ENCODE measurements at regions not wholly inside any gene's neighbourhood (a gene's known extent, or its start where the extent isn't known, plus 50 kb on each side); places are given as distances from the start of the nearest gene placed in this dataset.
"Not testable (repeated sequence)": the region's sequence is repeated elsewhere in the genome, so short reads cannot be mapped to it uniquely, and the experiment has no call there.

GRCh38 chr9:65566018-65566417 is 109.7 kb upstream of the ZNG1E start:
- H3K36me3 ChIP-seq (ENCODE audit: control insufficient read depth, insufficient read depth, low read length) = not testable (repeated sequence)

GRCh38 chr9:65519018-65519417 is 156.7 kb upstream of the ZNG1E start:
- not testable (repeated sequence) for H3K4me3 ChIP-seq (ENCODE audit: low read depth, low read length); H3K27me3 ChIP-seq (ENCODE audit: control insufficient read depth, insufficient read depth, low read length); DNase-seq (ENCODE audit: low read depth); H3K36me3 ChIP-seq (ENCODE audit: control insufficient read depth, insufficient read depth, low read length)

More at GRCh38 chr9:65566018-65566417, 109.7 kb upstream of the ZNG1E start:
- DNase-seq (ENCODE audit: low read depth); H3K27me3 ChIP-seq (ENCODE audit: control insufficient read depth, insufficient read depth, low read length); H3K4me3 ChIP-seq (ENCODE audit: low read depth, low read length): not testable (repeated sequence)

- not testable (repeated sequence) for H3K4me3 ChIP-seq (ENCODE audit: low read depth, low read length); H3K27me3 ChIP-seq (ENCODE audit: control insufficient read depth, insufficient read depth, low read length); DNase-seq (ENCODE audit: low read depth); H3K36me3 ChIP-seq (ENCODE audit: control insufficient read depth, insufficient read depth, low read length)
These were observed 161.3 kb upstream of the ZNG1E start for GRCh38 chr9:65514465-65514864.

GRCh38 chr9:65507897-65508296 is 167.8 kb upstream of the ZNG1E start:
- H3K4me3 ChIP-seq (ENCODE audit: low read depth, low read length); H3K27me3 ChIP-seq (ENCODE audit: control insufficient read depth, insufficient read depth, low read length); DNase-seq (ENCODE audit: low read depth); H3K36me3 ChIP-seq (ENCODE audit: control insufficient read depth, insufficient read depth, low read length): not testable (repeated sequence)

- not testable (repeated sequence) for H3K4me3 ChIP-seq (ENCODE audit: low read depth, low read length); H3K36me3 ChIP-seq (ENCODE audit: control insufficient read depth, insufficient read depth, low read length); DNase-seq (ENCODE audit: low read depth); H3K27me3 ChIP-seq (ENCODE audit: control insufficient read depth, insufficient read depth, low read length)
These were observed 171.0 kb upstream of the ZNG1E start for GRCh38 chr9:65504686-65505085.

- H3K4me3 ChIP-seq (ENCODE audit: low read depth, low read length); H3K36me3 ChIP-seq (ENCODE audit: control insufficient read depth, insufficient read depth, low read length); H3K27me3 ChIP-seq (ENCODE audit: control insufficient read depth, insufficient read depth, low read length); DNase-seq (ENCODE audit: low read depth): not testable (repeated sequence)
These were observed 172.0 kb upstream of the ZNG1E start for GRCh38 chr9:65503696-65504095.

- not testable (repeated sequence) for H3K36me3 ChIP-seq (ENCODE audit: control insufficient read depth, insufficient read depth, low read length); DNase-seq (ENCODE audit: low read depth); H3K4me3 ChIP-seq (ENCODE audit: low read depth, low read length); H3K27me3 ChIP-seq (ENCODE audit: control insufficient read depth, insufficient read depth, low read length)
These were observed 192.8 kb upstream of the ZNG1E start for GRCh38 chr9:65482890-65483289.

GRCh38 chr9:65481291-65481690 is 194.4 kb upstream of the ZNG1E start:
- H3K4me3 ChIP-seq (ENCODE audit: low read depth, low read length); DNase-seq (ENCODE audit: low read depth); H3K36me3 ChIP-seq (ENCODE audit: control insufficient read depth, insufficient read depth, low read length); H3K27me3 ChIP-seq (ENCODE audit: control insufficient read depth, insufficient read depth, low read length): not testable (repeated sequence)

GRCh38 chr9:65474891-65475290 is 189.9 kb upstream of the FOXD4L5 start:
- DNase-seq (ENCODE audit: low read depth); H3K4me3 ChIP-seq (ENCODE audit: low read depth, low read length); H3K27me3 ChIP-seq (ENCODE audit: control insufficient read depth, insufficient read depth, low read length); H3K36me3 ChIP-seq (ENCODE audit: control insufficient read depth, insufficient read depth, low read length): not testable (repeated sequence)

- DNase-seq (ENCODE audit: low read depth); H3K27me3 ChIP-seq (ENCODE audit: control insufficient read depth, insufficient read depth, low read length): not testable (repeated sequence)
These were observed 188.2 kb upstream of the FOXD4L5 start for GRCh38 chr9:65473059-65473822.

GRCh38 chr9:65471106-65471505 is 186.1 kb upstream of the FOXD4L5 start:
- DNase-seq (ENCODE audit: low read depth); H3K36me3 ChIP-seq (ENCODE audit: control insufficient read depth, insufficient read depth, low read length); H3K27me3 ChIP-seq (ENCODE audit: control insufficient read depth, insufficient read depth, low read length); H3K4me3 ChIP-seq (ENCODE audit: low read depth, low read length): not testable (repeated sequence)

More at GRCh38 chr9:65473059-65473822, 188.2 kb upstream of the FOXD4L5 start:
- not testable (repeated sequence) for H3K4me3 ChIP-seq (ENCODE audit: low read depth, low read length); H3K36me3 ChIP-seq (ENCODE audit: control insufficient read depth, insufficient read depth, low read length)

- H3K4me3 ChIP-seq (ENCODE audit: low read depth, low read length); DNase-seq (ENCODE audit: low read depth); H3K36me3 ChIP-seq (ENCODE audit: control insufficient read depth, insufficient read depth, low read length); H3K27me3 ChIP-seq (ENCODE audit: control insufficient read depth, insufficient read depth, low read length): not testable (repeated sequence)
These were observed 182.1 kb upstream of the FOXD4L5 start for GRCh38 chr9:65466911-65467734.

- not testable (repeated sequence) for DNase-seq (ENCODE audit: low read depth); H3K36me3 ChIP-seq (ENCODE audit: control insufficient read depth, insufficient read depth, low read length); H3K4me3 ChIP-seq (ENCODE audit: low read depth, low read length); H3K27me3 ChIP-seq (ENCODE audit: control insufficient read depth, insufficient read depth, low read length)
These were observed 180.4 kb upstream of the FOXD4L5 start for GRCh38 chr9:65465246-65465895.

GRCh38 chr9:65462476-65462875 is 177.5 kb upstream of the FOXD4L5 start:
- not testable (repeated sequence) for H3K27me3 ChIP-seq (ENCODE audit: control insufficient read depth, insufficient read depth, low read length); H3K36me3 ChIP-seq (ENCODE audit: control insufficient read depth, insufficient read depth, low read length); H3K4me3 ChIP-seq (ENCODE audit: low read depth, low read length); DNase-seq (ENCODE audit: low read depth)
